ENCODE measurements at regions not wholly inside any gene's neighbourhood (a gene's known extent, or its start where the extent isn't known, plus 50 kb on each side); places are given as distances from the start of the nearest gene placed in this dataset.

GRCh38 chr5:154676508-154676907 is 78.7 kb upstream of the LARP1 start:
- ATAC-seq: no peak
- FAIRE-seq: no peak
- Histone ChIP-seq H2AFZ (ENCODE audit: low read length) (no peak overlapping the region), H3K27me3 (ENCODE audit: control insufficient read depth in 1 of 2, insufficient read depth in 2 of 2, low read length in 2 of 2) (no peaks in the 10 kb centered on the region), H3K9ac (ENCODE audit: insufficient read depth, low read depth, low read length) (no peak overlapping the region), H3K9me3 (ENCODE audit: low read length) (no peaks in the 10 kb centered on the region), H3K27ac (ENCODE audit: extremely low read length, insufficient read depth, low read length) (no peak overlapping the region), H4K20me1 (ENCODE audit: insufficient read depth, low read length) (no peaks in the 10 kb centered on the region), H3K36me3 (replicated peaks in 1 of 2; ENCODE audit: control insufficient read depth in 1 of 2, insufficient read depth in 2 of 2, low read length in 2 of 2) (no peaks in the 10 kb centered on the region), H3K4me2 (ENCODE audit: low read depth, low read length) (no peak overlapping the region), H3K4me3 (replicated peaks in 1 of 3; ENCODE audit: insufficient read depth in 1 of 3, low read depth in 2 of 3, low read length in 3 of 3) (no peak overlapping the region), H3K79me2 (ENCODE audit: insufficient read depth, low read length) (no peaks in the 10 kb centered on the region), H3K4me1 (ENCODE audit: insufficient read depth, low read length) (peaks cover 38% of the 10 kb centered on the region)
- no peak for DNase-seq (ENCODE audit: low spot score)
- 61% methylated on average over 1 of the region's 1 CpG for WGBS (ENCODE audit: low lambda C conversion rate)
- intact Hi-C loops (cut with micrococcal nuclease; ENCODE audit: unreplicated experiment): no loop called here
- no peak for TF ChIP-seq MAX (IDR thresholded peaks at IDR 0.05)
- no peak for TF ChIP-seq ZNF788 (CRISPR knock-in tag; IDR thresholded peaks at IDR 0.05; ENCODE audit: borderline replicate concordance)
- TF ChIP-seq ZBTB7A (CRISPR knock-in tag; IDR thresholded peaks at IDR 0.05): no peak
- no peak for TF ChIP-seq ZNF75D (CRISPR knock-in tag; IDR thresholded peaks at IDR 0.05; ENCODE audit: borderline replicate concordance)
- TF ChIP-seq KDM4B (CRISPR knock-in tag; IDR thresholded peaks at IDR 0.05): no peak
- TF ChIP-seq PLSCR1 (CRISPR knock-in tag; IDR thresholded peaks at IDR 0.05; ENCODE audit: borderline replicate concordance): no peak
- TF ChIP-seq STAG1 (CRISPR knock-in tag; IDR thresholded peaks at IDR 0.05): no peak
- no peak for TF ChIP-seq NFE2L1 (CRISPR knock-in tag; IDR thresholded peaks at IDR 0.05; ENCODE audit: borderline replicate concordance)
- no peak for TF ChIP-seq ZNF615 (CRISPR knock-in tag; IDR thresholded peaks at IDR 0.05; ENCODE audit: borderline replicate concordance)
- no peak for TF ChIP-seq SALL1 (CRISPR knock-in tag; IDR thresholded peaks at IDR 0.05)
- CTCF ChIA-PET (ENCODE audit: low intra/inter-chr PET ratio, low total read pairs): no interaction called here
- POLR2A ChIA-PET: no interaction called here
- BruUV-seq (replicated peaks): no TSS peak
- in situ Hi-C loops (cut with HindIII; ENCODE audit: extremely low pct_ligation_motif_present, low pct_unique_long_range_greater_than_20kb): no loop called here
